Choroid plexus epithelial cell (primary cell): ENCODE measurements at regions not wholly inside any gene's neighbourhood (a gene's known extent, or its start where the extent isn't known, plus 50 kb on each side); places are given as distances from the start of the nearest gene placed in this dataset.
A peak's percentile ranks its signal among the peaks of the same experiment; 100 is the strongest.

Experiments used
- DNase-seq: peaks from one replicate; pipeline ENCODE4 v3.0.0-alpha.2; 2010; ENCODE audit warnings: low read depth
- H3K4me3 ChIP-seq: 2 replicates; pipeline ENCODE4 v1.5.1; 2011; ENCODE audit warnings: low read depth, mild to moderate bottlenecking, control low read depth, low read length, moderate library complexity
- CTCF ChIP-seq: conservative IDR thresholded peaks from 2 replicates; pipeline ENCODE4 v1.5.1; 2011; ENCODE audit warnings: low read depth, mild to moderate bottlenecking, control low read depth, inconsistent platforms, low read length, moderate library complexity

- DNase-seq: peak; percentile 0
- H3K4me3 ChIP-seq: no peak overlapping the region
- no peak for TF ChIP-seq CTCF
Measured at GRCh38 chrX:131626681-131627296, 82.9 kb downstream of the OR13H1 start.

GRCh38 chrX:131630534-131630933 is 86.7 kb downstream of the OR13H1 start:
- no peak for TF ChIP-seq CTCF
- no peak for DNase-seq
- H3K4me3 ChIP-seq: no peak overlapping the region

GRCh38 chrX:131633285-131633917 is 89.5 kb downstream of the OR13H1 start:
- peak; percentile 75 for TF ChIP-seq CTCF
- DNase-seq: peak; percentile 56
- no peak overlapping the region for H3K4me3 ChIP-seq

GRCh38 chrX:131634900-131635299 is 91.0 kb downstream of the OR13H1 start:
- no peak for DNase-seq
- H3K4me3 ChIP-seq: no peak overlapping the region
- no peak for TF ChIP-seq CTCF

- DNase-seq: no peak
- no peak for TF ChIP-seq CTCF
Measured at GRCh38 chrX:131646106-131646505, 102.2 kb downstream of the OR13H1 start.

GRCh38 chrX:131649741-131650140 is 105.9 kb downstream of the OR13H1 start:
- no peak for DNase-seq
- TF ChIP-seq CTCF: no peak
- H3K4me3 ChIP-seq: no peak overlapping the region

More at GRCh38 chrX:131646106-131646505, 102.2 kb downstream of the OR13H1 start:
- H3K4me3 ChIP-seq: no peak overlapping the region
